RWPE1 (cell line): ENCODE measurements at regions not wholly inside any gene's neighbourhood (a gene's known extent, or its start where the extent isn't known, plus 50 kb on each side); places are given as distances from the start of the nearest gene placed in this dataset.

Source experiments
- CTCF ChIA-PET: fragments of 350-600 bp; sonication (Branson Sonifier 250); formaldehyde crosslinking; extraction: SDS; loops from one replicate; lab custom pipeline; 2021; lab: Yijun Ruan, JAX
- POLR2A ChIA-PET: fragments of 400-600 bp; formaldehyde crosslinking; extraction: SDS; loops from one replicate; lab custom pipeline; 2020; ENCODE audit warnings: antibody characterized with exemption; ENCODE audit not compliant: low non-redundant PET; lab: Yijun Ruan, JAX
- DNase-seq: peaks from one replicate; pipeline ENCODE4 v3.0.0; 2012; ENCODE audit warnings: low spot score
- H3K27ac ChIP-seq: fragments of 450-650 bp; 2 replicates; pipeline ENCODE4 v1.5.1; 2017
- TF ChIP-seq, protein P1 (sequence below): fragments of 450-650 bp; conservative IDR thresholded peaks from 2 replicates; pipeline ENCODE4 v1.5.1; 2017; ENCODE audit warnings: low read depth, mild to moderate bottlenecking

GRCh38 chr12:13719986-13720385 lies 261.4 kb downstream of the GRIN2B start:
- no peak overlapping the region for H3K27ac ChIP-seq
- TF ChIP-seq, protein P1, sequence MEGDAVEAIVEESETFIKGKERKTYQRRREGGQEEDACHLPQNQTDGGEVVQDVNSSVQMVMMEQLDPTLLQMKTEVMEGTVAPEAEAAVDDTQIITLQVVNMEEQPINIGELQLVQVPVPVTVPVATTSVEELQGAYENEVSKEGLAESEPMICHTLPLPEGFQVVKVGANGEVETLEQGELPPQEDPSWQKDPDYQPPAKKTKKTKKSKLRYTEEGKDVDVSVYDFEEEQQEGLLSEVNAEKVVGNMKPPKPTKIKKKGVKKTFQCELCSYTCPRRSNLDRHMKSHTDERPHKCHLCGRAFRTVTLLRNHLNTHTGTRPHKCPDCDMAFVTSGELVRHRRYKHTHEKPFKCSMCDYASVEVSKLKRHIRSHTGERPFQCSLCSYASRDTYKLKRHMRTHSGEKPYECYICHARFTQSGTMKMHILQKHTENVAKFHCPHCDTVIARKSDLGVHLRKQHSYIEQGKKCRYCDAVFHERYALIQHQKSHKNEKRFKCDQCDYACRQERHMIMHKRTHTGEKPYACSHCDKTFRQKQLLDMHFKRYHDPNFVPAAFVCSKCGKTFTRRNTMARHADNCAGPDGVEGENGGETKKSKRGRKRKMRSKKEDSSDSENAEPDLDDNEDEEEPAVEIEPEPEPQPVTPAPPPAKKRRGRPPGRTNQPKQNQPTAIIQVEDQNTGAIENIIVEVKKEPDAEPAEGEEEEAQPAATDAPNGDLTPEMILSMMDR, result no peak
- DNase-seq, result no peak
- CTCF ChIA-PET, result interaction anchor here (1.0 kb wide), 1 partner anchor 20 kb away, joined by 4 read pairs; no protein-coding TSS in a partner anchor
- POLR2A ChIA-PET, result no interaction called here

GRCh38 chr12:13718271-13718670 lies 263.1 kb downstream of the GRIN2B start:
- TF ChIP-seq, protein P1, result no peak
- H3K27ac ChIP-seq, result no peak overlapping the region
- POLR2A ChIA-PET, result no interaction called here
- no peak for DNase-seq
- CTCF ChIA-PET, result no interaction called here

GRCh38 chr12:13716119-13716518 lies 265.3 kb downstream of the GRIN2B start:
- CTCF ChIA-PET, result no interaction called here
- DNase-seq, result no peak

DNA sequence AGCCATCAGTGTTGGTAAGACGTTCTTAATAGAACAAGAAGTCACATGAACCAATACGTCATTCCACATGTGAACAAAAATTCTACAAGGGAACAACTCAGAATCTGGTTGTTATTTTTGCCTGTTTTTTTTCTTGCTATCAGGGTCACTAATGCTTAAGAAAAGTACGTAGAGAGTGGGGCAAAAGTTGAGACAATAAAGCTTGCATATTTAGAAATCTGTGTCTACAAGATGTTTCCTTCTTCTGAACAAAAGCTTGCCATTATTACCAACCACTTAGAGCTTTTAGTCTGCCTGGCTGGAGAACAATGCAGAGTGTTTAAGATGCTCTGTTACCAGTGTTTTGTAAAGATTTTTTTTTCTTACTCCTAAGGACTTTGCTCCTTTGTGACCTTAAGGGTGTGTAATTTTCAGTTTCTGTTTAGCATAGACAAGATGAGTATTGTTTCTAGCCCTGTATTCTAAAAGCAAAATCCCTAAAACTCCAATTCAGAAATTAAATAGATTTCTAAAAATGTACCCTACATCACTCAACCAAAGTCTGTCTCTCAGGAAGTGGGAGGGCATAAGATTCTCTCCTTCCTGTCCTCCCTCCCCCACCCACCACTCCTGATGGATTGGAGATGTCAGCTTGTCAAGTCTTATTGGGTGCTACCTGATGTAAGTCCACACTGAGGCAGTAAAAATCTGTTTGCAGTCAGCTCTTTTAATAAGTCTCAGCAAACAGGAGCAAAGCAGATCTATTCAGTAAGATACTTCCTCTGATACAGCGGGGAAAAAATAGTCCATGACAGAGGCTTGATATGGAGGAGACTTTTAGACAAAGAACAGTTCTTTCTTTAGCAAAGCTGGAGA lies 267.6 kb downstream of the GRIN2B start:
- DNase-seq, result no peak

More at GRCh38 chr12:13716119-13716518, 265.3 kb downstream of the GRIN2B start:
- POLR2A ChIA-PET, result no interaction called here
- no peak overlapping the region for H3K27ac ChIP-seq
- TF ChIP-seq, protein P1, result no peak

GRCh38 chr12:13707829-13708228 lies 273.6 kb downstream of the GRIN2B start:
- TF ChIP-seq, protein P1, result no peak
- ChIA-PET CTCF (no interaction called here), POLR2A (no interaction called here)
- no peak for DNase-seq
- H3K27ac ChIP-seq, result no peak overlapping the region

More for the DNA sequence above, 267.6 kb downstream of the GRIN2B start:
- POLR2A ChIA-PET, result no interaction called here
- CTCF ChIA-PET, result no interaction called here
- no peak overlapping the region for H3K27ac ChIP-seq
- TF ChIP-seq, protein P1, result no peak

GRCh38 chr12:13702381-13702780 lies 279.0 kb downstream of the GRIN2B start:
- POLR2A ChIA-PET, result no interaction called here
- TF ChIP-seq, protein P1, result no peak
- no peak for DNase-seq
- CTCF ChIA-PET, result no interaction called here
- H3K27ac ChIP-seq, result no peak overlapping the region
